ENCODE measurements at regions not wholly inside any gene's neighbourhood (a gene's known extent, or its start where the extent isn't known, plus 50 kb on each side); places are given as distances from the start of the nearest gene placed in this dataset.
"Not testable (repeated sequence)": the region's sequence is repeated elsewhere in the genome, so short reads cannot be mapped to it uniquely, and the experiment has no call there.

- ATAC-seq, result no peak
- H3K9me3 Mint-ChIP-seq, result peaks cover 8% of the 10 kb centered on the region
- DNase-seq (ENCODE audit: low spot score), result no peak
- peaks cover 31% of the 10 kb centered on the region for H3K36me3 Mint-ChIP-seq
- no peaks in the 10 kb centered on the region for H3K27me3 Mint-ChIP-seq
- no peak overlapping the region for H3K4me3 Mint-ChIP-seq
- H3K4me1 Mint-ChIP-seq (ENCODE audit: low read depth in 2 of 2), result peaks cover 55 to 73% of the 10 kb centered on the region in 2 donors
- no peak overlapping the region for H3K27ac Mint-ChIP-seq
Measured at GRCh38 chr6:11373208-11373607, 140.7 kb upstream of the NEDD9 start.

- Mint-ChIP-seq H3K27ac (peak overlapping the region; percentile 19 to 45), H3K36me3 (peaks cover 23% of the 10 kb centered on the region), H3K4me1 (ENCODE audit: low read depth in 2 of 2) (peaks cover 54 to 75% of the 10 kb centered on the region in 2 donors)
- not testable (repeated sequence) for ATAC-seq; DNase-seq (ENCODE audit: low spot score); H3K27me3 Mint-ChIP-seq; H3K9me3 Mint-ChIP-seq; H3K4me3 Mint-ChIP-seq
Measured at GRCh38 chr6:11372186-11372790, 139.8 kb upstream of the NEDD9 start.

- Mint-ChIP-seq H3K4me3 (no peak overlapping the region), H3K9me3 (peaks cover 2% of the 10 kb centered on the region), H3K36me3 (peaks cover 13% of the 10 kb centered on the region), H3K27ac (peak overlapping the region; percentile 36 to 47), H3K4me1 (ENCODE audit: low read depth in 2 of 2) (peaks cover 65 to 81% of the 10 kb centered on the region in 2 donors), H3K27me3 (no peaks in the 10 kb centered on the region)
- DNase-seq (ENCODE audit: low spot score) (no peak), ATAC-seq (no peak)
Measured at GRCh38 chr6:11370191-11371018, 137.9 kb upstream of the NEDD9 start.

- Mint-ChIP-seq H3K9me3 (peaks cover 2% of the 10 kb centered on the region), H3K4me3 (peak overlapping the region; percentile 51), H3K27ac (peak overlapping the region; percentile 88 to 93), H3K36me3 (peaks cover 13% of the 10 kb centered on the region), H3K4me1 (ENCODE audit: low read depth in 2 of 2) (peaks cover 63 to 78% of the 10 kb centered on the region in 2 donors), H3K27me3 (no peaks in the 10 kb centered on the region)
- DNase-seq (ENCODE audit: low spot score), result no peak
- ATAC-seq, result peak in 1 of 2 donors; percentile 72
Measured at GRCh38 chr6:11368760-11369159, 136.3 kb upstream of the NEDD9 start.

- H3K27ac Mint-ChIP-seq, result peak overlapping the region; percentile 88 to 93
- H3K4me1 Mint-ChIP-seq (ENCODE audit: low read depth in 2 of 2), result peaks cover 64 to 81% of the 10 kb centered on the region in 2 donors
- ATAC-seq (no peak), DNase-seq (ENCODE audit: low spot score) (no peak)
- H3K4me3 Mint-ChIP-seq, result peak overlapping the region; percentile 51
- H3K36me3 Mint-ChIP-seq, result peaks cover 13% of the 10 kb centered on the region
- H3K27me3 Mint-ChIP-seq, result no peaks in the 10 kb centered on the region
- H3K9me3 Mint-ChIP-seq, result peaks cover 2% of the 10 kb centered on the region
Measured at GRCh38 chr6:11368264-11368663, 135.8 kb upstream of the NEDD9 start.

GRCh38 chr6:11367638-11368199 is 135.3 kb upstream of the NEDD9 start:
- H3K27ac Mint-ChIP-seq, result peak overlapping the region; percentile 88 to 93
- DNase-seq (ENCODE audit: low spot score), result no peak
- H3K4me3 Mint-ChIP-seq, result peak overlapping the region; percentile 85
- H3K9me3 Mint-ChIP-seq, result peaks cover 2% of the 10 kb centered on the region
- no peak for ATAC-seq
- H3K36me3 Mint-ChIP-seq, result peaks cover 14% of the 10 kb centered on the region
- no peaks in the 10 kb centered on the region for H3K27me3 Mint-ChIP-seq
- H3K4me1 Mint-ChIP-seq (ENCODE audit: low read depth in 2 of 2), result peaks cover 68 to 86% of the 10 kb centered on the region in 2 donors

GRCh38 chr6:11366934-11367637 is 134.6 kb upstream of the NEDD9 start:
- peak overlapping the region; percentile 88 to 93 for H3K27ac Mint-ChIP-seq
- H3K4me1 Mint-ChIP-seq (ENCODE audit: low read depth in 2 of 2), result peaks cover 73 to 87% of the 10 kb centered on the region in 2 donors
- peak overlapping the region; percentile 85 for H3K4me3 Mint-ChIP-seq
- ATAC-seq, result peak in 1 of 2 donors; percentile 41
- H3K27me3 Mint-ChIP-seq, result no peaks in the 10 kb centered on the region
- H3K9me3 Mint-ChIP-seq, result peaks cover 2% of the 10 kb centered on the region
- H3K36me3 Mint-ChIP-seq, result peaks cover 14% of the 10 kb centered on the region
- DNase-seq (ENCODE audit: low spot score), result no peak

GRCh38 chr6:11366183-11366933 is 133.9 kb upstream of the NEDD9 start:
- peak; percentile 92 for DNase-seq (ENCODE audit: low spot score)
- Mint-ChIP-seq H3K27me3 (no peaks in the 10 kb centered on the region), H3K9me3 (peaks cover 2% of the 10 kb centered on the region), H3K36me3 (peaks cover 17% of the 10 kb centered on the region), H3K4me3 (peak overlapping the region; percentile 85), H3K4me1 (ENCODE audit: low read depth in 2 of 2) (peaks cover 77 to 90% of the 10 kb centered on the region in 2 donors), H3K27ac (peak overlapping the region; percentile 88 to 93)
- peak; percentile 95 to 98 for ATAC-seq

- Mint-ChIP-seq H3K36me3 (peaks cover 31% of the 10 kb centered on the region), H3K4me3 (peak overlapping the region; percentile 85), H3K27ac (peak overlapping the region; percentile 88 to 93), H3K27me3 (no peaks in the 10 kb centered on the region), H3K4me1 (ENCODE audit: low read depth in 2 of 2) (peaks cover 79 to 93% of the 10 kb centered on the region in 2 donors), H3K9me3 (peaks cover 7% of the 10 kb centered on the region)
- no peak for ATAC-seq
- DNase-seq (ENCODE audit: low spot score), result no peak
Measured at GRCh38 chr6:11364971-11365397, 132.5 kb upstream of the NEDD9 start.

- Mint-ChIP-seq H3K27ac (peak overlapping the region; percentile 32 to 93), H3K4me3 (peak overlapping the region; percentile 28), H3K9me3 (peaks cover 10% of the 10 kb centered on the region), H3K27me3 (no peaks in the 10 kb centered on the region), H3K36me3 (peaks cover 38% of the 10 kb centered on the region), H3K4me1 (ENCODE audit: low read depth in 2 of 2) (peaks cover 82 to 95% of the 10 kb centered on the region in 2 donors)
- DNase-seq (ENCODE audit: low spot score), result no peak
- ATAC-seq, result peak in 1 of 2 donors; percentile 0
Measured at GRCh38 chr6:11363881-11364576, 131.6 kb upstream of the NEDD9 start.

- Mint-ChIP-seq H3K4me3 (peak overlapping the region; percentile 23), H3K27ac (peak overlapping the region; percentile 51 to 56), H3K9me3 (peaks cover 8% of the 10 kb centered on the region), H3K4me1 (ENCODE audit: low read depth in 2 of 2) (peaks cover 74 to 88% of the 10 kb centered on the region in 2 donors), H3K27me3 (no peaks in the 10 kb centered on the region), H3K36me3 (peaks cover 40% of the 10 kb centered on the region)
- no peak for DNase-seq (ENCODE audit: low spot score)
- ATAC-seq, result no peak
Measured at GRCh38 chr6:11362564-11362963, 130.1 kb upstream of the NEDD9 start.
